ENCODE measurements at regions not wholly inside any gene's neighbourhood (a gene's known extent, or its start where the extent isn't known, plus 50 kb on each side); places are given as distances from the start of the nearest gene placed in this dataset.

- H3K4me3 ChIP-seq (ENCODE audit: low read depth, low read length): no peak overlapping the region
- TF ChIP-seq CTCF (IDR thresholded peaks at IDR 0.05; ENCODE audit: borderline replicate concordance, insufficient read depth, low read depth, low read length): no peak
Observed at GRCh38 chr1:187892683-187893039, 1063.9 kb downstream of the PLA2G4A start.

- no peak for TF ChIP-seq CTCF (IDR thresholded peaks at IDR 0.05; ENCODE audit: borderline replicate concordance, insufficient read depth, low read depth, low read length)
- H3K4me3 ChIP-seq (ENCODE audit: low read depth, low read length): no peak overlapping the region
Observed at GRCh38 chr1:187893471-187893870, 1064.7 kb downstream of the PLA2G4A start.

- no peak for TF ChIP-seq CTCF (IDR thresholded peaks at IDR 0.05; ENCODE audit: borderline replicate concordance, insufficient read depth, low read depth, low read length)
- no peak overlapping the region for H3K4me3 ChIP-seq (ENCODE audit: low read depth, low read length)
Observed at GRCh38 chr1:187894349-187894748, 1065.6 kb downstream of the PLA2G4A start.

- H3K4me3 ChIP-seq (ENCODE audit: low read depth, low read length): no peak overlapping the region
- no peak for TF ChIP-seq CTCF (IDR thresholded peaks at IDR 0.05; ENCODE audit: borderline replicate concordance, insufficient read depth, low read depth, low read length)
Observed at GRCh38 chr1:187903223-187903622, 1074.5 kb downstream of the PLA2G4A start.

GRCh38 chr1:187909382-187909781, 1080.6 kb downstream of the PLA2G4A start:
- no peak for TF ChIP-seq CTCF (IDR thresholded peaks at IDR 0.05; ENCODE audit: borderline replicate concordance, insufficient read depth, low read depth, low read length)
- no peak overlapping the region for H3K4me3 ChIP-seq (ENCODE audit: low read depth, low read length)

GRCh38 chr1:187911820-187912219, 1083.1 kb downstream of the PLA2G4A start:
- H3K4me3 ChIP-seq (ENCODE audit: low read depth, low read length): no peak overlapping the region
- TF ChIP-seq CTCF (IDR thresholded peaks at IDR 0.05; ENCODE audit: borderline replicate concordance, insufficient read depth, low read depth, low read length): no peak

- no peak for TF ChIP-seq CTCF (IDR thresholded peaks at IDR 0.05; ENCODE audit: borderline replicate concordance, insufficient read depth, low read depth, low read length)
- no peak overlapping the region for H3K4me3 ChIP-seq (ENCODE audit: low read depth, low read length)
Observed at GRCh38 chr1:187920976-187921375, 1092.2 kb downstream of the PLA2G4A start.

Measured in GM12875 (cell line).